Heart left ventricle (tissue), 16 donors: ENCODE measurements at regions not wholly inside any gene's neighbourhood (a gene's known extent, or its start where the extent isn't known, plus 50 kb on each side); places are given as distances from the start of the nearest gene placed in this dataset.

ENCODE experiments used
- ATAC-seq, 4 donors: fragments of 200-7000 bp; cut with Tn5 transposase; one replicate each; pipeline ENCODE4 v1.9.1; 2020 to 2022; ENCODE audit warnings: moderate library complexity in 4 of 4, mild to moderate bottlenecking in 3 of 4, moderate number of reproducible peaks in 1 of 4
- DNase-seq, 5 donors: peaks; one replicate each; pipeline ENCODE4 v3.0.0-alpha.2; 2020
- H3K27ac ChIP-seq, 12 donors: fragments of 200-600 bp; sonication (generic) in 4 of 12; one replicate each; pipeline versions ENCODE4 v1.5.0 to v1.8.0; 2016 to 2022; ENCODE audit warnings: mild to moderate bottlenecking in 2 of 12
- H3K27me3 ChIP-seq, 9 donors: fragments of 200-600 bp; sonication (generic) in 2 of 9; one replicate each; pipeline versions ENCODE4 v1.5.1 to v1.8.0; 2016 to 2022; ENCODE audit warnings: mild to moderate bottlenecking in 3 of 9
- H3K36me3 ChIP-seq, 9 donors: fragments of 200-600 bp; sonication (generic) in 2 of 9; one replicate each; pipeline versions ENCODE4 v1.5.0 to v1.8.0; 2018 to 2022; ENCODE audit warnings: mild to moderate bottlenecking in 2 of 9
- H3K4me1 ChIP-seq, 12 donors: fragments of 200-600 bp; sonication (generic) in 4 of 12; one replicate each; pipeline versions ENCODE4 v1.5.0 to v1.8.0; 2016 to 2022; ENCODE audit warnings: mild to moderate bottlenecking in 3 of 12
- H3K4me3 ChIP-seq, 12 donors: fragments of 200-600 bp; sonication (generic) in 4 of 12; one replicate each; pipeline versions ENCODE4 v1.5.0 to v1.8.0; 2017 to 2022; ENCODE audit warnings: mild to moderate bottlenecking in 9 of 12, moderate library complexity in 4 of 12
- H3K9me3 ChIP-seq, 12 donors: fragments of 200-600 bp; sonication (generic) in 4 of 12; one replicate each; pipeline versions ENCODE4 v1.5.0 to v1.8.0; 2016 to 2022; ENCODE audit warnings: mild to moderate bottlenecking in 1 of 12
- POLR2A ChIP-seq, 2 donors: fragments of 450-650 bp; IDR thresholded peaks; one replicate each; pipeline ENCODE4 v1.6.1; 2017; ENCODE audit warnings: antibody characterized with exemption in 2 of 2, mild to moderate bottlenecking in 2 of 2, moderate library complexity in 2 of 2
- WGBS, 4 donors: extraction: QIAGEN DNeasy Blood & Tissue Kit in 2 of 4; methylation state at CpG; one replicate each; pipeline versions ENCODE4 v1.1.5 to v1.1.7; 2013 to 2018; 5-methylcytosine and 5-hydroxymethylcytosine counted together
- intact Hi-C, 10 donors: fragments of 100-400 bp; cut with DNase I; formaldehyde crosslinking; loops; one replicate each; pipeline versions ENCODE4 v1.11.1 to v1.14.2; 2022
- TF ChIP-seq, protein P1 (sequence below), 12 donors: fragments of 200-600 bp; sonication (generic) in 4 of 12; IDR thresholded peaks; one replicate each; pipeline versions ENCODE4 v1.5.0 to v1.8.0; 2018 to 2022; ENCODE audit warnings: antibody characterized with exemption in 12 of 12, mild to moderate bottlenecking in 5 of 12
- donor health status: ischemic (EF 13 %, LVEDD 7.1; RV severe dilation, severe dysfunction).
- donor health status: healthy with polysubstance abuse.
- donor health status: DM: no; HTN: yes; CAD: no.
- donor health status: DM: no; HTN: no; CAD: no.
- donor health status: ischemic (EF 25% LVEDD 6.9; RV normal size, moderate dysfunction).
- donor health status: ischemic (EF 25% LVEDD 5.7; RV mildly dilated, moderate dysfunction).
- donor health status: healthy.
- donor health status: DM: yes; HTN: yes; CAD: no.
- donor health status: ischemic (EF 35%, LVEDD 5.7; RV mildly dilated, moderate dysfunction).
- donor health status: nonischemic (EF 11% LVEDD 7.7; RV severe dilation, severe dysfunction).
- donor health status: DM: yes; HTN: yes; CAD: no.
- donor health status: PGD.
- donor health status: ischemic (EF 29% LVEDD 5.4; RV normal size, mild dysfunction).
- donor health status: nonischemic (EF 23%, LVEDD 6.1; RV moderate dilation, normal function).

DNA sequence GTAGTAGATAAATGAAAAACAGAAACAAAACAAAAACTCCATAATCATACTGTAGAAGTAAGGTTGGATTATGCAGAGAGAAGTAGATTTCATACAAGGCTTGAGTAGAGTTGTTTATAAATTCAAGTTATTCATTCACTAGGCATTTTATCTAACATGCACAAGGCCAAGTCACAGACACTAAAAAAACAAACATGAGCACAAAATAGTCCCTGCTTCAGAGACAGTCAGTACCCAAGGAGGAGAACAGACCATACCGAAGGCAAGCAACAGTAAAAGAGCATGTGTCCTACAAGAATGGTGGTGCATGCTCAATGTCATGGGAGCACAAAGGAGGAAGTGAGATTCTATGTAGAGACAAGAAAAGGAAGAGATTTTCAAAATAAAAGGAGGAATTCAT lies 796.5 kb upstream of the LRRC4C start:
- TF ChIP-seq POLR2A (IDR thresholded peaks at IDR 0.05) = no peak
- TF ChIP-seq, protein P1, sequence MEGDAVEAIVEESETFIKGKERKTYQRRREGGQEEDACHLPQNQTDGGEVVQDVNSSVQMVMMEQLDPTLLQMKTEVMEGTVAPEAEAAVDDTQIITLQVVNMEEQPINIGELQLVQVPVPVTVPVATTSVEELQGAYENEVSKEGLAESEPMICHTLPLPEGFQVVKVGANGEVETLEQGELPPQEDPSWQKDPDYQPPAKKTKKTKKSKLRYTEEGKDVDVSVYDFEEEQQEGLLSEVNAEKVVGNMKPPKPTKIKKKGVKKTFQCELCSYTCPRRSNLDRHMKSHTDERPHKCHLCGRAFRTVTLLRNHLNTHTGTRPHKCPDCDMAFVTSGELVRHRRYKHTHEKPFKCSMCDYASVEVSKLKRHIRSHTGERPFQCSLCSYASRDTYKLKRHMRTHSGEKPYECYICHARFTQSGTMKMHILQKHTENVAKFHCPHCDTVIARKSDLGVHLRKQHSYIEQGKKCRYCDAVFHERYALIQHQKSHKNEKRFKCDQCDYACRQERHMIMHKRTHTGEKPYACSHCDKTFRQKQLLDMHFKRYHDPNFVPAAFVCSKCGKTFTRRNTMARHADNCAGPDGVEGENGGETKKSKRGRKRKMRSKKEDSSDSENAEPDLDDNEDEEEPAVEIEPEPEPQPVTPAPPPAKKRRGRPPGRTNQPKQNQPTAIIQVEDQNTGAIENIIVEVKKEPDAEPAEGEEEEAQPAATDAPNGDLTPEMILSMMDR (IDR thresholded peaks at IDR 0.05) = no peak
- intact Hi-C loops = no loop called here

DNA sequence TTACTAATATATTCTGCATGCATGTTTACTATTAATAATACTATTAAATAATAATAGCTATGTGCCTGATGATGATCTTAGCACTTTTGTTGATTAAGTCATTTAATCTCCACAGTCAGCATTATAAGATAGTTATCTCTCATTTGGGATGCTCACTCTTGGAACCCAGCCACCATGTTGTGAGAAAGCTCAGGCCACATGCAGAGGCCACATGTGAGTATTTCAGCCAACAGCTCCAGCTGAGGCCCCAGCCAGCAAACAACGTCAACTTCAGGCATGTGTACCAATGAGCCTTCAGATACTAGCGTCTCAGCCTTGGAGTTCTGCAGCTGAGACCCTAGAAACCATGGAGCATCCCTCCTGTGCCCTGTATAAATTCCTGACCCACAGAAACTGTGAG lies 798.1 kb upstream of the LRRC4C start:
- 29 to 60% (median 35%) methylated on average over 2 of the region's 2 CpGs for WGBS, 4 donors
- H3K4me1 ChIP-seq = no peaks in the 10 kb centered on the region
- H3K27me3 ChIP-seq = no peaks in the 10 kb centered on the region
- ATAC-seq = no peak
- TF ChIP-seq POLR2A (IDR thresholded peaks at IDR 0.05) = no peak
- TF ChIP-seq, protein P1 (IDR thresholded peaks at IDR 0.05) = no peak
- no peak for DNase-seq
- no peak overlapping the region for H3K4me3 ChIP-seq
- intact Hi-C loops = no loop called here
- H3K9me3 ChIP-seq = peaks cover 0 to 4% (median 0%) of the 10 kb centered on the region in 12 donors
- H3K27ac ChIP-seq = no peak overlapping the region
- no peaks in the 10 kb centered on the region for H3K36me3 ChIP-seq

More for the DNA sequence above, 796.5 kb upstream of the LRRC4C start:
- Histone ChIP-seq H3K4me3 (no peak overlapping the region), H3K27me3 (no peaks in the 10 kb centered on the region), H3K27ac (no peak overlapping the region), H3K4me1 (no peaks in the 10 kb centered on the region), H3K36me3 (no peaks in the 10 kb centered on the region), H3K9me3 (peaks cover 0 to 4% (median 0%) of the 10 kb centered on the region in 12 donors)
- 67 to 79% (median 71%) methylated on average over 1 of the region's 1 CpG for WGBS, 4 donors
- no peak for DNase-seq
- no peak for ATAC-seq

DNA sequence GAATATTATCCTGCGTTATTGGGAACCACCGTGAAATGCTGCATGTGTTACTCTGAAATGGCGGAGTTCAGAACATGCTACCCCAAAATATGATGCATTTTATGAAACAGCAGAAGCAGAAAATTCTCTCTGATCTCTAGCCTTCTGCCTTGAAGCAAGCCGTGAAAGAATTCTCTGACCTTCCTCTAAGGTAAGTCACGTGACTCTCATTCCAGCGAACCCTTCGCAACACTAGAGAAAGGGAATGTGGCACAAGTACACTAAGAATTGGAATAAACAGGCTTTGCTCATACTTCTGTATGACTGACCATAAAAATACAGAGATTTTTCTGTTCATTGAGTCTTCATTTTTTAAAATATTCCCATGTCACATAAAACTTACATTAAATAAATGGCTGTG lies 805.6 kb upstream of the LRRC4C start:
- Histone ChIP-seq H3K36me3 (no peaks in the 10 kb centered on the region), H3K9me3 (no peaks in the 10 kb centered on the region), H3K4me1 (no peaks in the 10 kb centered on the region), H3K27ac (no peak overlapping the region), H3K4me3 (no peak overlapping the region), H3K27me3 (no peaks in the 10 kb centered on the region)
- TF ChIP-seq POLR2A (IDR thresholded peaks at IDR 0.05) = no peak
- TF ChIP-seq, protein P1 (IDR thresholded peaks at IDR 0.05) = no peak
- intact Hi-C loops = no loop called here
- no peak for DNase-seq
- ATAC-seq = no peak
- WGBS, 4 donors = 87 to 90% (median 88%) methylated on average over 7 of the region's 7 CpGs

- H3K27ac ChIP-seq = no peak overlapping the region
- intact Hi-C loops = no loop called here
Observed at GRCh38 chr11:42271306-42271705, 811.9 kb upstream of the LRRC4C start.

More at GRCh38 chr11:42271306-42271705, 811.9 kb upstream of the LRRC4C start:
- TF ChIP-seq, protein P1 (IDR thresholded peaks at IDR 0.05) = no peak
- no peak for TF ChIP-seq POLR2A (IDR thresholded peaks at IDR 0.05)
- Histone ChIP-seq H3K9me3 (peaks cover 0 to 27% (median 8%) of the 10 kb centered on the region in 12 donors), H3K4me1 (no peaks in the 10 kb centered on the region), H3K27me3 (no peaks in the 10 kb centered on the region), H3K4me3 (no peak overlapping the region), H3K36me3 (no peaks in the 10 kb centered on the region)
- WGBS, 4 donors = 58 to 69% (median 62%) methylated on average over 3 of the region's 3 CpGs
- DNase-seq (no peak), ATAC-seq (no peak)
